Osteoblast (primary cell): ENCODE measurements at regions not wholly inside any gene's neighbourhood (a gene's known extent, or its start where the extent isn't known, plus 50 kb on each side); places are given as distances from the start of the nearest gene placed in this dataset.
A peak's percentile ranks its signal among the peaks of the same experiment; 100 is the strongest.

Source experiments
- DNase-seq: peaks from one replicate; pipeline ENCODE4 v3.0.0; 2011; ENCODE audit warnings: low spot score, mixed read lengths; ENCODE audit not compliant: insufficient read length; ENCODE audit errors: missing footprints
- H2AFZ ChIP-seq: 2 replicates; pipeline ENCODE4 v1.6.0; 2011; ENCODE audit warnings: mild to moderate bottlenecking, low read length
- H3K27ac ChIP-seq: 2 replicates; pipeline ENCODE4 v1.5.1; 2011; ENCODE audit warnings: mild to moderate bottlenecking, low read depth, low read length, moderate library complexity
- H3K27me3 ChIP-seq: 2 replicates; pipeline ENCODE4 v1.6.0; 2012; ENCODE audit warnings: mild to moderate bottlenecking, control low read depth, inconsistent platforms, low read length, moderate library complexity; ENCODE audit not compliant: insufficient read depth
- H3K36me3 ChIP-seq: 2 replicates; pipeline ENCODE4 v1.5.1; 2011; ENCODE audit warnings: mild to moderate bottlenecking, low read length, control low read depth, moderate library complexity; ENCODE audit not compliant: insufficient read depth
- H3K4me1 ChIP-seq: 2 replicates; pipeline ENCODE4 v1.5.1; 2011; ENCODE audit warnings: mild to moderate bottlenecking, low read length, control low read depth, moderate library complexity; ENCODE audit not compliant: insufficient read depth
- H3K4me2 ChIP-seq: 2 replicates; pipeline ENCODE4 v1.6.0; 2011; ENCODE audit warnings: mild to moderate bottlenecking, low read length; ENCODE audit not compliant: insufficient read depth
- H3K4me3 ChIP-seq: fragments of 200-600 bp; sonication (generic); 3 replicates; pipeline ENCODE4 v1.5.1; 2012; ENCODE audit warnings: mild to moderate bottlenecking, low read length, inconsistent platforms; ENCODE audit not compliant: insufficient read depth
- H3K79me2 ChIP-seq: 2 replicates; pipeline ENCODE4 v1.6.0; 2012; ENCODE audit warnings: mild to moderate bottlenecking, low read length, control low read depth, inconsistent platforms; ENCODE audit not compliant: insufficient read depth
- H3K9me3 ChIP-seq: 2 replicates; pipeline ENCODE4 v1.5.1; 2011; ENCODE audit warnings: low read depth, low read length, control low read depth
- H4K20me1 ChIP-seq: 2 replicates; pipeline ENCODE4 v1.6.0; 2012; ENCODE audit warnings: mild to moderate bottlenecking, low read length, control low read depth; ENCODE audit not compliant: insufficient read depth
- TF ChIP-seq, protein P1 (sequence below): IDR thresholded peaks from 2 replicates; pipeline ENCODE4 v1.5.1; 2011; ENCODE audit warnings: mild to moderate bottlenecking, low read depth, low read length, moderate library complexity; ENCODE audit errors: extremely low read depth

DNA sequence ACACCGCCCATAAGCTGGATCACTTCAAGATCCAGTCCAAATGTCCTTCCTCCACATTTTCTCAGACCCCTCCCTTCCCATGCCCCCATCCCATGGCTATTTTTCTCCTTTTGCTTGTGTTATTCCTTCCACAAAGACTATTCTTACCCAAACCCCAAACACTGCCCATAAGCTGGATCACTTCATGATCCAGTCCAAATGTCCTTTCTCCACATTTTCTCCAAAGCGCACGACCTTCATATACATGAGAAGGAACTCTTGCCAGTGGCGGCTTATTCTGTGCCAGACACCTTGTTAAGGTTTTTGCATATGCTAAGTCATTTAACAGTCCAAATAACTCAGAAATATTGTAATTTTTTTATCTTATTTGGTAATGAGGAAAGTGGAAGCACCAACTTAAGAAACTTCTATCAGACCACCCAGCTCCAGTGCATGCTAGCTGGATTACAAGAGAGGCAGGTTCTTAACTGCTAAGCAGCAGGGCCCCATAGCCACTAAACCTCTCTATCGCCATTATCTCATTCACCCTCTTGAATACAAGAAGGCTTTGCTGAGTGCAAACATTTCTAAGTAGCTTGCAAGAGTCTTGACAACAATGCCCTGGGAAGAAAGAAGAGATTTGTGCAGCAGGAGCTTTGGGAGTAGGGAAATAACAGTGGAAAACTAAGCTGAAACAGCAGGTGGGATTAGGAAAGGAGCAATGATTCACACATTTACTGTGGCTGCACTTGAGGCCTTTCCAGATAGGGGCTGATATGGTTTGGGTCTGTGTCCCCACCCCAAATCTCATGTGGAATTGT is 428.2 kb upstream of the MAF start:
- Histone ChIP-seq H2AFZ (no peak overlapping the region), H3K4me1 (peaks cover 13% of the 10 kb centered on the region), H3K4me3 (no peak overlapping the region), H4K20me1 (no peaks in the 10 kb centered on the region), H3K4me2 (no peak overlapping the region), H3K27me3 (no peaks in the 10 kb centered on the region), H3K36me3 (no peaks in the 10 kb centered on the region), H3K27ac (no peak overlapping the region), H3K9me3 (no peaks in the 10 kb centered on the region), H3K79me2 (no peaks in the 10 kb centered on the region)
- no peak for DNase-seq
- TF ChIP-seq, protein P1, sequence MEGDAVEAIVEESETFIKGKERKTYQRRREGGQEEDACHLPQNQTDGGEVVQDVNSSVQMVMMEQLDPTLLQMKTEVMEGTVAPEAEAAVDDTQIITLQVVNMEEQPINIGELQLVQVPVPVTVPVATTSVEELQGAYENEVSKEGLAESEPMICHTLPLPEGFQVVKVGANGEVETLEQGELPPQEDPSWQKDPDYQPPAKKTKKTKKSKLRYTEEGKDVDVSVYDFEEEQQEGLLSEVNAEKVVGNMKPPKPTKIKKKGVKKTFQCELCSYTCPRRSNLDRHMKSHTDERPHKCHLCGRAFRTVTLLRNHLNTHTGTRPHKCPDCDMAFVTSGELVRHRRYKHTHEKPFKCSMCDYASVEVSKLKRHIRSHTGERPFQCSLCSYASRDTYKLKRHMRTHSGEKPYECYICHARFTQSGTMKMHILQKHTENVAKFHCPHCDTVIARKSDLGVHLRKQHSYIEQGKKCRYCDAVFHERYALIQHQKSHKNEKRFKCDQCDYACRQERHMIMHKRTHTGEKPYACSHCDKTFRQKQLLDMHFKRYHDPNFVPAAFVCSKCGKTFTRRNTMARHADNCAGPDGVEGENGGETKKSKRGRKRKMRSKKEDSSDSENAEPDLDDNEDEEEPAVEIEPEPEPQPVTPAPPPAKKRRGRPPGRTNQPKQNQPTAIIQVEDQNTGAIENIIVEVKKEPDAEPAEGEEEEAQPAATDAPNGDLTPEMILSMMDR = no peak

DNA sequence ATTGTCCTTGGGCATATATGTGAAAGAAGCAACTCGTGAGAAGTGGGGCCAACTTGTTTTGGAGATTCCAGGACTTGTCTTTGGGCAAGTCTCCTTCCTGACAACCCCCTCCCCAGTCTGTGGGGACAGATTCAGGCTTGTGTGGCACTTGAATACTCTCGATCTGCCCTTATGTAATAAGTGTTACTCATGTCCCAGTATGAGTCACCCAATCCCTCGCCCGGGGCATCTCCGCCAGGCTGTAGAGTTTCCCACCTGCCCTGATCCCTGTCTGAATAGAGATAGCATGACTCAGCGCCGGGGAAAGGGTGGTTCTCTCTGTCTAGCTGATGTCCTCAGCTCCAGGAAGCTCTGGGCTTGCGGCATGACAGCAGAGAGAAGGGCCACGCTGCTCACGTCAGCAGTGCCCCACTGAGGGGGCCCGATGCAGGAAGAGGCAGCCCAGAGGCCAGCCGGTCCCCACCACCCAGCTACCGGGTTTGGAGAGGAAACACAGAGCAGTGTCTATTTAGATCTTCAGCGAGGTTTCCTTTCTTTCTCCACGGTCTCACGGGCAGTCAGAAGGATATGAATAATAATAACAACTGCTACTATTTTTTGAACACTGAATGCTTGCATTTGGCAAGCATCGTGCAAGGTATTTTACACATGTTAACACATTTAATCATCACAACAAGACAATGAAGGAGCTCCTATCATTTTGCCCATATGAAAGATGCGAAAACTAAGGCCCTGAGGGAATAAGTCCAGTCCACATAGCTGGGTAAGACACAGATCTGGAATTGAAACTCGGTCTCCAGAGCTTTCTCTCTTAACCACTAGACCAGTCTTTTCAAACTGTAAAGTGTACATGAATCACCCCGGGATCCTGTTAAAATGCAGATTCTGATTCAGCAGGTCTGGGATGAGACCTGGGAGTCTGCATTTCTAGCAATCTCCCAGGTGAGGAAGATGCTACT is 426.7 kb upstream of the MAF start:
- Histone ChIP-seq H3K27ac (peak overlapping the region; percentile 62), H3K9me3 (no peaks in the 10 kb centered on the region), H2AFZ (peak overlapping the region; percentile 83), H3K36me3 (no peaks in the 10 kb centered on the region), H3K4me2 (peak overlapping the region; percentile 73), H3K4me1 (peaks cover 16% of the 10 kb centered on the region), H3K79me2 (no peaks in the 10 kb centered on the region), H3K4me3 (peak overlapping the region; percentile 62), H4K20me1 (no peaks in the 10 kb centered on the region), H3K27me3 (no peaks in the 10 kb centered on the region)
- DNase-seq = peak; percentile 76
- TF ChIP-seq, protein P1 = no peak

DNA sequence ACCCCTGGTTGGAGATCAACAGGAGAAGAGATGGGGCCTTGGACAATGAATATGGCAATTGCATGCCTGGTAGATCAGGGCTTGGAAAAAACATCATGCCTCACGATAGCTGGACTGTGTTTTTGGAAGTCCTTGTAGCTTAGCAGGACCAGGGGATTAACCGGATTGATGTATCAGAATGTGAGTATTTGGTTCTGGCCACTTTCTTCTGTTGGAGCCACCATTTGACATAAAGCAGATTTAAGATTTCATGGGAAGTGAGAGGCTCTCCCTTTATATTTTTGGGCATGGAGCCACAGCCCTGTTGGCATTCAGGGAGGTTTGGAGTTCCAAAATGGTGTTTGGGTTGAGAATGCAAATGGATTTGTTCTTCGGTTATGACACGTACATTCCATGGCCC is 424.7 kb upstream of the MAF start:
- Histone ChIP-seq H4K20me1 (no peaks in the 10 kb centered on the region), H3K79me2 (no peaks in the 10 kb centered on the region), H3K4me1 (peaks cover 16% of the 10 kb centered on the region), H3K9me3 (no peaks in the 10 kb centered on the region), H3K27ac (no peak overlapping the region), H3K4me3 (no peak overlapping the region), H3K27me3 (no peaks in the 10 kb centered on the region), H3K36me3 (no peaks in the 10 kb centered on the region), H2AFZ (no peak overlapping the region), H3K4me2 (no peak overlapping the region)
- TF ChIP-seq, protein P1 = no peak
- no peak for DNase-seq

DNA sequence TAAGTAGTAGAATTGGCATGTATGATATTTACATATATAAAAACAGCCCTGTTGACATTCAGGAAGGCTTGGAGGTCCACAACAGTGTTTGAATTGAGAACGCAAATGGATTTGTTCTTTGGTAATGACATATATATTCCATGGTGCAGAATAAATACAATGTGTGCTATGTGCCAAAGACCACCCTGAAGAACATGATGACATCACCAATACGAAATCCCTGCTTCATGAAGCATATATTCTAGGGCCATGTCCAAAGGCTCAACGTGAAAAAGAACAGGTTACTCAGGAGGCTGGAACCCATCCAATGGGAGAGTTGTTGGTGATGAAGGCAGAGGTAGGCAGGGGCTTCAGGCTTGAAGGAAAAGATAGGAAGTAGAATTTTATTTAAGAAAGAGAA is 423.9 kb upstream of the MAF start:
- no peak overlapping the region for H2AFZ ChIP-seq
- no peak overlapping the region for H3K27ac ChIP-seq
- H3K27me3 ChIP-seq = no peaks in the 10 kb centered on the region
- no peak overlapping the region for H3K4me3 ChIP-seq
- TF ChIP-seq, protein P1 = no peak
- no peaks in the 10 kb centered on the region for H3K79me2 ChIP-seq
- no peaks in the 10 kb centered on the region for H3K36me3 ChIP-seq
- H3K4me1 ChIP-seq = peaks cover 16% of the 10 kb centered on the region
- no peaks in the 10 kb centered on the region for H3K9me3 ChIP-seq
- H4K20me1 ChIP-seq = no peaks in the 10 kb centered on the region
- no peak overlapping the region for H3K4me2 ChIP-seq
- DNase-seq = no peak
